ENCODE measurements at regions not wholly inside any gene's neighbourhood (a gene's known extent, or its start where the extent isn't known, plus 50 kb on each side); places are given as distances from the start of the nearest gene placed in this dataset.

- TF ChIP-seq CTCF (conservative IDR thresholded peaks at IDR 0.05; ENCODE audit: low read depth, low read length): no peak
- no peak for TF ChIP-seq MAZ (IDR thresholded peaks at IDR 0.05; ENCODE audit: borderline replicate concordance, low read depth, low read length)
- TF ChIP-seq RCOR1 (IDR thresholded peaks at IDR 0.05; ENCODE audit: insufficient replicate concordance, low read length): no peak
- TF ChIP-seq POLR2A (IDR thresholded peaks at IDR 0.05; ENCODE audit: low read depth, low read length): no peak
- no peak for TF ChIP-seq RAD21 (IDR thresholded peaks at IDR 0.05; ENCODE audit: low read length)
- no peak for TF ChIP-seq NFE2L2 (IDR thresholded peaks at IDR 0.05; ENCODE audit: low read depth, low read length)
These were observed 424.1 kb upstream of the TENM4 start for GRCh38 chr11:79864882-79865281.
